Neural progenitor cell (in vitro differentiated cells): ENCODE measurements at regions not wholly inside any gene's neighbourhood (a gene's known extent, or its start where the extent isn't known, plus 50 kb on each side); places are given as distances from the start of the nearest gene placed in this dataset.

Source experiments
- EZH2 ChIP-seq: fragments of 200-600 bp; sonication (generic); IDR thresholded peaks from 2 replicates; pipeline ENCODE4 v1.6.1; 2017; ENCODE audit warnings: antibody characterized with exemption, mild to moderate bottlenecking, moderate library complexity
- EZH2phosphoT487 ChIP-seq: fragments of 200-600 bp; sonication (generic); IDR thresholded peaks from 2 replicates; pipeline ENCODE4 v1.6.1; 2017; ENCODE audit warnings: antibody characterized with exemption
- TF ChIP-seq, protein P1 (sequence below): fragments of 200-600 bp; sonication (generic); IDR thresholded peaks from 2 replicates; pipeline ENCODE4 v1.5.1; 2017; ENCODE audit warnings: antibody characterized with exemption, mild to moderate bottlenecking

DNA sequence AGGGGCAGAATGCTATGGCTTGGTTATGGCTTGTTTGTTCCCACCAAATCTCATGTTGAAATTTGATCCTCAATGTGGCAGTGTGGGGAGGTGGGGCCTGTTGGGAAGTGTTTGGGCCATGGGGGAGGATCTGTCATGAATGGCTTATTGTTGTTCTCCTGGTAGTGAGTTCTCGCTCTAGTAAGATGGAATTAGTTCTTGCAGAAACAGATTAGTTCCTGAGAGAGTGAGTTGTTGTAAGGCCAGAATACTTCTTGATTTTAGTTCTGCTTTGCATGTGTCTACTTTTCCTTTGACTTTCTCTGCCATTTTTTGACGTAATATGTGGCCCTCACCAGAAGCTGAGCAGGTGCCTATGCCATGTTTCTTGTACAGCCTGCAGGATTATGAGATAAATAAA lies 188.2 kb downstream of the KIF20B start:
- TF ChIP-seq, protein P1, sequence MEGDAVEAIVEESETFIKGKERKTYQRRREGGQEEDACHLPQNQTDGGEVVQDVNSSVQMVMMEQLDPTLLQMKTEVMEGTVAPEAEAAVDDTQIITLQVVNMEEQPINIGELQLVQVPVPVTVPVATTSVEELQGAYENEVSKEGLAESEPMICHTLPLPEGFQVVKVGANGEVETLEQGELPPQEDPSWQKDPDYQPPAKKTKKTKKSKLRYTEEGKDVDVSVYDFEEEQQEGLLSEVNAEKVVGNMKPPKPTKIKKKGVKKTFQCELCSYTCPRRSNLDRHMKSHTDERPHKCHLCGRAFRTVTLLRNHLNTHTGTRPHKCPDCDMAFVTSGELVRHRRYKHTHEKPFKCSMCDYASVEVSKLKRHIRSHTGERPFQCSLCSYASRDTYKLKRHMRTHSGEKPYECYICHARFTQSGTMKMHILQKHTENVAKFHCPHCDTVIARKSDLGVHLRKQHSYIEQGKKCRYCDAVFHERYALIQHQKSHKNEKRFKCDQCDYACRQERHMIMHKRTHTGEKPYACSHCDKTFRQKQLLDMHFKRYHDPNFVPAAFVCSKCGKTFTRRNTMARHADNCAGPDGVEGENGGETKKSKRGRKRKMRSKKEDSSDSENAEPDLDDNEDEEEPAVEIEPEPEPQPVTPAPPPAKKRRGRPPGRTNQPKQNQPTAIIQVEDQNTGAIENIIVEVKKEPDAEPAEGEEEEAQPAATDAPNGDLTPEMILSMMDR = no peak
- no peak for TF ChIP-seq EZH2
- no peak for TF ChIP-seq EZH2phosphoT487
